Endothelial cell of umbilical vein (primary cell): ENCODE measurements at regions not wholly inside any gene's neighbourhood (a gene's known extent, or its start where the extent isn't known, plus 50 kb on each side); places are given as distances from the start of the nearest gene placed in this dataset.

Experiments used
- EZH2 ChIP-seq: IDR thresholded peaks from 2 replicates; pipeline ENCODE4 v1.6.1; 2012; ENCODE audit warnings: borderline replicate concordance, low read depth, mild to moderate bottlenecking, moderate library complexity, low read length, inconsistent platforms; ENCODE audit not compliant: severe bottlenecking
- FOS ChIP-seq: IDR thresholded peaks from 2 replicates; pipeline ENCODE4 v1.6.1; 2011; ENCODE audit warnings: mild to moderate bottlenecking, low read length, moderate library complexity, borderline replicate concordance; ENCODE audit not compliant: insufficient read depth
- GATA2 ChIP-seq: IDR thresholded peaks from 2 replicates; pipeline ENCODE4 v1.7.0; 2011; ENCODE audit warnings: low read depth, mild to moderate bottlenecking, moderate library complexity, mixed read lengths, low read length; ENCODE audit not compliant: insufficient read length, insufficient read depth
- JUN ChIP-seq: IDR thresholded peaks from 2 replicates; pipeline ENCODE4 v1.6.1; 2011; ENCODE audit warnings: borderline replicate concordance, low read depth; ENCODE audit not compliant: insufficient read length, insufficient read depth
- MYC ChIP-seq: IDR thresholded peaks from one replicate; pipeline ENCODE4 v1.6.1; 2011; ENCODE audit warnings: mild to moderate bottlenecking, low read depth, low read length
- POLR2A ChIP-seq: IDR thresholded peaks from 2 replicates; pipeline ENCODE4 v1.6.1; 2012; ENCODE audit warnings: low read depth, mild to moderate bottlenecking, control low read depth, low read length
- POLR2AphosphoS5 ChIP-seq: IDR thresholded peaks from 2 replicates; pipeline ENCODE4 v1.6.1; 2012; ENCODE audit warnings: low read depth, mild to moderate bottlenecking, control low read depth, low read length, moderate library complexity; ENCODE audit not compliant: insufficient read depth
- TF ChIP-seq, protein P1 (sequence below), 2 donors: IDR thresholded peaks; 1 replicate in 1 of 2; 2 replicates in 1 of 2; pipeline ENCODE4 v1.5.1; 2011; ENCODE audit warnings: low read length in 2 of 2, mild to moderate bottlenecking in 2 of 2, moderate library complexity in 2 of 2, control low read depth in 1 of 2, inconsistent platforms in 1 of 2, low read depth in 1 of 2; ENCODE audit not compliant: insufficient read depth in 1 of 2; ENCODE audit errors: extremely low read depth in 1 of 2
- TF ChIP-seq, protein P2 (sequence below): IDR thresholded peaks from 2 replicates; pipeline ENCODE4 v1.6.1; 2011; ENCODE audit not compliant: insufficient read depth, insufficient read length

DNA sequence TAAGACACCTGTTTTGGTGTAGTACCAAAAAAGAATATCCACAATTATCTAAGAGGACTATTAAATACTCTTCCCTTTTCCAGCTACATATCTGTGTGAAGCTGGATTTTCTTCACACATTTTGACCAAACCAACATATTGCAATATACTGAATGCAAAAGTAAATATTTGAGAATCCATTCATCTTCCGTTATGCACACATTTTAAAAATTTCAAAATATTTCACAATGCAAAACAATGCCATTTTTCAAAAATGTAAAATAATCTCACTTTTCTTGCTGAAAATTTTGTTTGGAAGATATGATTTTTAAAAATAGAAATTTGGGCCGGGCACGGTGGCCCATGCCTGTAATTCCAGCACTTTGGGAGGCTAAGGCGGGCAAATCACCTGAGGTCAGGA, 133.9 kb upstream of the FUT8 start:
- TF ChIP-seq, protein P1, sequence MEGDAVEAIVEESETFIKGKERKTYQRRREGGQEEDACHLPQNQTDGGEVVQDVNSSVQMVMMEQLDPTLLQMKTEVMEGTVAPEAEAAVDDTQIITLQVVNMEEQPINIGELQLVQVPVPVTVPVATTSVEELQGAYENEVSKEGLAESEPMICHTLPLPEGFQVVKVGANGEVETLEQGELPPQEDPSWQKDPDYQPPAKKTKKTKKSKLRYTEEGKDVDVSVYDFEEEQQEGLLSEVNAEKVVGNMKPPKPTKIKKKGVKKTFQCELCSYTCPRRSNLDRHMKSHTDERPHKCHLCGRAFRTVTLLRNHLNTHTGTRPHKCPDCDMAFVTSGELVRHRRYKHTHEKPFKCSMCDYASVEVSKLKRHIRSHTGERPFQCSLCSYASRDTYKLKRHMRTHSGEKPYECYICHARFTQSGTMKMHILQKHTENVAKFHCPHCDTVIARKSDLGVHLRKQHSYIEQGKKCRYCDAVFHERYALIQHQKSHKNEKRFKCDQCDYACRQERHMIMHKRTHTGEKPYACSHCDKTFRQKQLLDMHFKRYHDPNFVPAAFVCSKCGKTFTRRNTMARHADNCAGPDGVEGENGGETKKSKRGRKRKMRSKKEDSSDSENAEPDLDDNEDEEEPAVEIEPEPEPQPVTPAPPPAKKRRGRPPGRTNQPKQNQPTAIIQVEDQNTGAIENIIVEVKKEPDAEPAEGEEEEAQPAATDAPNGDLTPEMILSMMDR (IDR thresholded peaks at IDR 0.05; ENCODE audit: extremely low read depth in 1 of 2, insufficient read depth in 1 of 2, low read depth in 1 of 2, low read length in 2 of 2): no peak
- no peak for TF ChIP-seq POLR2AphosphoS5
- no peak for TF ChIP-seq POLR2A
- no peak for TF ChIP-seq JUN
- no peak for TF ChIP-seq GATA2
- no peak for TF ChIP-seq FOS
- TF ChIP-seq, protein P2, sequence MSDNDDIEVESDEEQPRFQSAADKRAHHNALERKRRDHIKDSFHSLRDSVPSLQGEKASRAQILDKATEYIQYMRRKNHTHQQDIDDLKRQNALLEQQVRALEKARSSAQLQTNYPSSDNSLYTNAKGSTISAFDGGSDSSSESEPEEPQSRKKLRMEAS: no peak
- no peak for TF ChIP-seq MYC
- TF ChIP-seq EZH2: no peak
